Fibroblast of peridontal ligament (primary cell): ENCODE measurements at regions not wholly inside any gene's neighbourhood (a gene's known extent, or its start where the extent isn't known, plus 50 kb on each side); places are given as distances from the start of the nearest gene placed in this dataset.

Experiments used
- DNase-seq: peaks from one replicate; pipeline ENCODE4 v3.0.0-alpha.2; 2010; ENCODE audit errors: extremely low read depth

GRCh38 chr11:131191606-131192005, 178.8 kb upstream of the NTM start:
- no peak for DNase-seq

GRCh38 chr11:131192628-131193027, 177.8 kb upstream of the NTM start:
- DNase-seq, result no peak

- DNase-seq, result no peak
Measured at GRCh38 chr11:131193031-131193501, 177.3 kb upstream of the NTM start.

GRCh38 chr11:131194726-131195125, 175.7 kb upstream of the NTM start:
- DNase-seq, result no peak

- DNase-seq, result peak; percentile 18
Measured at GRCh38 chr11:131195661-131196517, 174.5 kb upstream of the NTM start.

GRCh38 chr11:131198161-131199014, 172.0 kb upstream of the NTM start:
- no peak for DNase-seq

- DNase-seq, result no peak
Measured at GRCh38 chr11:131199015-131199280, 171.5 kb upstream of the NTM start.

- DNase-seq, result no peak
Measured at GRCh38 chr11:131201674-131202073, 168.7 kb upstream of the NTM start.

- no peak for DNase-seq
Measured at GRCh38 chr11:131203040-131203439, 167.4 kb upstream of the NTM start.

GRCh38 chr11:131204282-131204681, 166.1 kb upstream of the NTM start:
- no peak for DNase-seq

GRCh38 chr11:131204765-131205380, 165.5 kb upstream of the NTM start:
- no peak for DNase-seq

- DNase-seq, result no peak
Measured at GRCh38 chr11:131206671-131207070, 163.7 kb upstream of the NTM start.

- DNase-seq, result no peak
Measured at GRCh38 chr11:131207901-131208300, 162.5 kb upstream of the NTM start.

GRCh38 chr11:131217313-131218310, 152.8 kb upstream of the NTM start:
- peak; percentile 6 for DNase-seq

GRCh38 chr11:131218542-131218941, 151.9 kb upstream of the NTM start:
- DNase-seq, result no peak

GRCh38 chr11:131219646-131220045, 150.8 kb upstream of the NTM start:
- no peak for DNase-seq

GRCh38 chr11:131223198-131223991, 147.0 kb upstream of the NTM start:
- no peak for DNase-seq

GRCh38 chr11:131228378-131228777, 142.0 kb upstream of the NTM start:
- no peak for DNase-seq

GRCh38 chr11:131229221-131229620, 141.2 kb upstream of the NTM start:
- DNase-seq, result no peak

GRCh38 chr11:131231317-131231940, 139.0 kb upstream of the NTM start:
- DNase-seq, result no peak
